Neural progenitor cell (in vitro differentiated cells): ENCODE measurements at regions not wholly inside any gene's neighbourhood (a gene's known extent, or its start where the extent isn't known, plus 50 kb on each side); places are given as distances from the start of the nearest gene placed in this dataset.

Experiments used
- CTCF ChIP-seq: fragments of 200-600 bp; sonication (generic); IDR thresholded peaks from 2 replicates; pipeline ENCODE4 v1.5.1; 2017; ENCODE audit warnings: antibody characterized with exemption, mild to moderate bottlenecking
- EZH2 ChIP-seq: fragments of 200-600 bp; sonication (generic); IDR thresholded peaks from 2 replicates; pipeline ENCODE4 v1.6.1; 2017; ENCODE audit warnings: antibody characterized with exemption, mild to moderate bottlenecking, moderate library complexity
- EZH2phosphoT487 ChIP-seq: fragments of 200-600 bp; sonication (generic); IDR thresholded peaks from 2 replicates; pipeline ENCODE4 v1.6.1; 2017; ENCODE audit warnings: antibody characterized with exemption

DNA sequence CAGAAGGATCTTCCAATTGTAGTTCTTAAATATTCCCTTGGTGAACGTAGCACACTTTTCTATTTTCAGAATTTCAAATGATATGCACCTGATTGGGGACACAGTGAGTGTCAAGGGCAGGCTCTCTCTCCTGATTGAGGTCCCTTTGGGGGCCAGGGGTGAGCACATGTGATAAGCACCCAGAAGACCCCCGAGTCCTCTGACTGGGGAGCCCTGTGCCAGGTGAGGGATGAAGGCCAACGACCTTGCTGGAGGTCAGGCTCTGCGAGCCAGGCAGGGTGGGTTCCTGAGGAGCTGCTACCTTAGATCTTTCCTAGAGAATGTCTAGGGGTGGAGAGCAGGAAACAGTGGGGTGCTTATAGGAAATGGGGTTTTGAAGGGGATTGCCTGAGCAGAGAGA lies 1253.9 kb downstream of the BRD1 start:
- no peak for TF ChIP-seq CTCF
- TF ChIP-seq EZH2, result no peak
- no peak for TF ChIP-seq EZH2phosphoT487
